GM23248 (cell line): ENCODE measurements at regions not wholly inside any gene's neighbourhood (a gene's known extent, or its start where the extent isn't known, plus 50 kb on each side); places are given as distances from the start of the nearest gene placed in this dataset.

Source experiments
- DNase-seq: peaks from one replicate; pipeline ENCODE4 v3.0.0-alpha.2; 2015
- H2AFZ ChIP-seq: fragments of 200-600 bp; sonication (generic); 2 replicates; pipeline ENCODE4 v1.6.1; 2016; ENCODE audit warnings: antibody characterized with exemption
- H3F3A ChIP-seq: fragments of 200-600 bp; sonication (generic); 2 replicates; pipeline ENCODE4 v1.6.1; 2016; ENCODE audit warnings: mild to moderate bottlenecking, antibody characterized with exemption, mixed run types; ENCODE audit not compliant: insufficient read depth
- H3K27ac ChIP-seq: fragments of 200-600 bp; sonication (generic); 2 replicates; pipeline ENCODE4 v1.5.1; 2016; ENCODE audit warnings: mild to moderate bottlenecking
- H3K27me3 ChIP-seq: fragments of 200-600 bp; sonication (generic); replicated peaks from 2 replicates; pipeline ENCODE4 v1.6.1; 2016; ENCODE audit warnings: mild to moderate bottlenecking; ENCODE audit not compliant: insufficient read depth
- H3K36me3 ChIP-seq: fragments of 200-600 bp; sonication (generic); 2 replicates; pipeline ENCODE4 v1.6.1; 2016; ENCODE audit warnings: low read depth, mild to moderate bottlenecking
- H3K4me1 ChIP-seq: fragments of 200-600 bp; sonication (generic); 2 replicates; pipeline ENCODE4 v1.6.1; 2016; ENCODE audit warnings: mild to moderate bottlenecking; ENCODE audit not compliant: insufficient read depth
- H3K4me2 ChIP-seq: fragments of 200-600 bp; sonication (generic); one replicate; pipeline ENCODE4 v1.6.1; 2016; ENCODE audit warnings: mild to moderate bottlenecking; ENCODE audit not compliant: unreplicated experiment
- H3K4me3 ChIP-seq: fragments of 200-600 bp; sonication (generic); 2 replicates; pipeline ENCODE4 v1.5.1; 2016; ENCODE audit warnings: mild to moderate bottlenecking
- H3K79me2 ChIP-seq: fragments of 200-600 bp; sonication (generic); 2 replicates; pipeline ENCODE4 v1.6.1; 2016; ENCODE audit warnings: mild to moderate bottlenecking; ENCODE audit not compliant: insufficient read depth
- H3K9ac ChIP-seq: fragments of 200-600 bp; sonication (generic); 2 replicates; pipeline ENCODE4 v1.6.1; 2016; ENCODE audit warnings: mild to moderate bottlenecking
- H3K9me2 ChIP-seq: fragments of 200-600 bp; sonication (generic); 2 replicates; pipeline ENCODE4 v1.6.1; 2016; ENCODE audit warnings: mixed run types, mild to moderate bottlenecking, moderate library complexity; ENCODE audit not compliant: insufficient read depth
- H3K9me3 ChIP-seq: fragments of 200-600 bp; sonication (generic); one replicate; pipeline ENCODE4 v1.6.1; 2017; ENCODE audit warnings: low read depth
- H4K20me1 ChIP-seq: fragments of 200-600 bp; sonication (generic); 2 replicates; pipeline ENCODE4 v1.6.0; 2016; ENCODE audit not compliant: insufficient read depth
- EZH2 ChIP-seq: fragments of 200-600 bp; sonication (generic); IDR thresholded peaks from 2 replicates; pipeline ENCODE4 v1.6.1; 2018; ENCODE audit warnings: antibody characterized with exemption, mild to moderate bottlenecking; ENCODE audit not compliant: insufficient read depth, poor library complexity, severe bottlenecking
- EZH2phosphoT487 ChIP-seq: fragments of 200-600 bp; sonication (generic); IDR thresholded peaks from 2 replicates; pipeline ENCODE4 v1.6.1; 2018; ENCODE audit warnings: antibody characterized with exemption, moderate library complexity, mild to moderate bottlenecking, low read depth; ENCODE audit not compliant: insufficient read depth
- WGBS, 2 experiments: methylation state at CpG; one replicate each; pipeline ENCODE4 v1.1.6; 2015 to 2017; ENCODE audit warnings: low lambda C conversion rate in 2 of 2, low coverage in 1 of 2; ENCODE audit errors: missing lambda C conversion rate in 2 of 2; 5-methylcytosine and 5-hydroxymethylcytosine counted together
- in situ Hi-C: fragments of 300-500 bp; cut with MboI; formaldehyde crosslinking; loops from 2 replicates; pipeline ENCODE4 v1.15.0; 2020

GRCh38 chr20:50342638-50343102, 152.0 kb downstream of the CEBPB start:
- no peak overlapping the region for H3K4me2 ChIP-seq
- H4K20me1 ChIP-seq: no peaks in the 10 kb centered on the region
- H2AFZ ChIP-seq: no peak overlapping the region
- no peaks in the 10 kb centered on the region for H3K9me3 ChIP-seq
- peaks cover 31% of the 10 kb centered on the region for H3K4me1 ChIP-seq
- H3K4me3 ChIP-seq: no peak overlapping the region
- peaks cover 23% of the 10 kb centered on the region for H3F3A ChIP-seq
- H3K27me3 ChIP-seq: no peaks in the 10 kb centered on the region
- no peak for DNase-seq
- no peak overlapping the region for H3K9ac ChIP-seq
- in situ Hi-C loops: no loop called here
- no peaks in the 10 kb centered on the region for H3K36me3 ChIP-seq
- TF ChIP-seq EZH2phosphoT487 (no peak), EZH2 (no peak)
- H3K79me2 ChIP-seq: no peaks in the 10 kb centered on the region
- WGBS, 2 experiments: 96 to 97% methylated on average over 5 of the region's 5 CpGs
- no peak overlapping the region for H3K27ac ChIP-seq
- no peaks in the 10 kb centered on the region for H3K9me2 ChIP-seq

GRCh38 chr20:50343125-50343489, 152.5 kb downstream of the CEBPB start:
- no peaks in the 10 kb centered on the region for H3K79me2 ChIP-seq
- H3K4me1 ChIP-seq: peaks cover 30% of the 10 kb centered on the region
- H3K36me3 ChIP-seq: no peaks in the 10 kb centered on the region
- WGBS, 2 experiments: 90 to 93% methylated on average over 10 of the region's 10 CpGs
- H3K9me3 ChIP-seq: no peaks in the 10 kb centered on the region
- H3K4me2 ChIP-seq: no peak overlapping the region
- H3K27ac ChIP-seq: no peak overlapping the region
- no peaks in the 10 kb centered on the region for H4K20me1 ChIP-seq
- DNase-seq: no peak
- no peak overlapping the region for H2AFZ ChIP-seq
- TF ChIP-seq EZH2phosphoT487: no peak
- no peak for TF ChIP-seq EZH2
- no peaks in the 10 kb centered on the region for H3K9me2 ChIP-seq
- H3F3A ChIP-seq: peaks cover 22% of the 10 kb centered on the region
- H3K9ac ChIP-seq: no peak overlapping the region
- in situ Hi-C loops: no loop called here
- no peak overlapping the region for H3K4me3 ChIP-seq
- H3K27me3 ChIP-seq: no peaks in the 10 kb centered on the region

GRCh38 chr20:50343490-50344179, 153.0 kb downstream of the CEBPB start:
- no peak for TF ChIP-seq EZH2
- no peak for TF ChIP-seq EZH2phosphoT487
- H3K36me3 ChIP-seq: no peaks in the 10 kb centered on the region
- H3K9me3 ChIP-seq: no peaks in the 10 kb centered on the region
- no peak overlapping the region for H3K4me3 ChIP-seq
- H3K4me2 ChIP-seq: no peak overlapping the region
- 74 to 81% methylated on average over 24 to 25 of the region's 25 CpGs for WGBS, 2 experiments
- H4K20me1 ChIP-seq: no peaks in the 10 kb centered on the region
- no peak overlapping the region for H2AFZ ChIP-seq
- H3K79me2 ChIP-seq: no peaks in the 10 kb centered on the region
- no peak overlapping the region for H3K9ac ChIP-seq
- peaks cover 25% of the 10 kb centered on the region for H3K4me1 ChIP-seq
- DNase-seq: no peak
- no peak overlapping the region for H3K27ac ChIP-seq
- H3F3A ChIP-seq: peaks cover 17% of the 10 kb centered on the region
- in situ Hi-C loops: no loop called here
- no peaks in the 10 kb centered on the region for H3K27me3 ChIP-seq
- H3K9me2 ChIP-seq: no peaks in the 10 kb centered on the region

GRCh38 chr20:50344232-50345071, 153.8 kb downstream of the CEBPB start:
- H3K79me2 ChIP-seq: no peaks in the 10 kb centered on the region
- no peaks in the 10 kb centered on the region for H3K9me2 ChIP-seq
- peaks cover 18% of the 10 kb centered on the region for H3K4me1 ChIP-seq
- H3K4me3 ChIP-seq: no peak overlapping the region
- in situ Hi-C loops: no loop called here
- H3K4me2 ChIP-seq: no peak overlapping the region
- DNase-seq: no peak
- no peaks in the 10 kb centered on the region for H3K27me3 ChIP-seq
- no peak overlapping the region for H2AFZ ChIP-seq
- H3K36me3 ChIP-seq: no peaks in the 10 kb centered on the region
- H3K9me3 ChIP-seq: no peaks in the 10 kb centered on the region
- TF ChIP-seq EZH2phosphoT487 (no peak), EZH2 (no peak)
- WGBS, 2 experiments: 92 to 97% methylated on average over 11 of the region's 11 CpGs
- H4K20me1 ChIP-seq: no peaks in the 10 kb centered on the region
- H3K27ac ChIP-seq: no peak overlapping the region
- peaks cover 10% of the 10 kb centered on the region for H3F3A ChIP-seq
- no peak overlapping the region for H3K9ac ChIP-seq
